ENCODE measurements at regions not wholly inside any gene's neighbourhood (a gene's known extent, or its start where the extent isn't known, plus 50 kb on each side); places are given as distances from the start of the nearest gene placed in this dataset.
"Not testable (repeated sequence)": the region's sequence is repeated elsewhere in the genome, so short reads cannot be mapped to it uniquely, and the experiment has no call there.

DNA sequence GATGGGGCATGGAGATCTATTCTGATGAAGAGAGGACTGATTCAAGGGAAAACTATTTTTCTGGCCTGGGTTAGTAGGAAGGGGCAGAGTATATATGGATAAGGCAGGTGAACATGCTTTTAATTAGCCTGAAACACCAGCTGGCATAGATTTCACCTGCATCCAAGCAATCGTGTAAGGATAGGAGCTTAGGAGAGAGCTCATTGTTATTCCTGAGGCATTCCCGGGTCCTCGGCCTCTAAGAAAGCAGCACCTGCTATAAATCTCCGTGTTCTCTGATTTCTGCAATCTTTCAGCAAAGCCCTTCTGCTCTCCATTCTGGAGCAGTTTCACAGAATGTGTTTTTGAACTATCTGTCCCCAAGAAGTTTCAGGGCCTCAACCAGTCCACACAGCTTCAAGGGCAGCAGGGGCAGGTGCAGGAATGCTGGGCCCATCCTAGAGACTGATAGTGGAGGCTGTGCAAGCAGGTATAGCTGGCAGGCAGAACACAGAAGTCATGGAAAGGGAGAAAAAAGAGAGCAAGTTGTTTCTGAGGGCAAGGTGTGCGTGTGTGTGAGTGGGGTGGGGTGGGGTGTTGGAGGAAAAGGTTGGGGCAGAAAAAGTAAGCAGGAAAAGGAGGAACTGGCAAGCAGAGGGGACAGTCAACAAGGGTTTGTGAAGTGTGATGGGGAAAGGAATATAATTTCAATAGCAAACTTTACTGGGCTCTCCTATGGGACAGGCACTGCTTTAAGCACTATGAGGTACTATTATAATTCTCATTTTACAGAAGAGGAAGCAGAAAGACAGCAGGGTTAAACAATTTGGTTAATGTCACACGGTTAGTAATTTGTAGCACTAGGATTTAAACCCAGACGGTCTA is 203.7 kb upstream of the SSTR1 start:
- Mint-ChIP-seq H3K36me3 (no peaks in the 10 kb centered on the region), H3K4me1 (no peaks in the 10 kb centered on the region), H3K27ac (no peak overlapping the region), H3K4me3 (no peak overlapping the region), H3K9me3 (peaks cover 0 to 2% (median 0%) of the 10 kb centered on the region in 7 donors), H3K27me3 (no peaks in the 10 kb centered on the region)
- DNase-seq (no peak), ATAC-seq (ENCODE audit: low read depth in 2 of 2) (no peak)
- Histone ChIP-seq H3K27ac (ENCODE audit: insufficient read depth, low read length, poor library complexity, severe bottlenecking) (no peak overlapping the region), H3K36me3 (ENCODE audit: control insufficient read depth, insufficient read depth, low read length) (no peaks in the 10 kb centered on the region), H3K4me3 (ENCODE audit: low read depth, low read length) (no peak overlapping the region), H3K4me1 (ENCODE audit: control insufficient read depth, insufficient read depth, low read length, poor library complexity, severe bottlenecking) (no peaks in the 10 kb centered on the region), H3K9me3 (ENCODE audit: control insufficient read depth in 2 of 2, low read length in 2 of 2) (no peaks in the 10 kb centered on the region), H3K27me3 (ENCODE audit: control insufficient read depth, insufficient read depth, low read length) (no peaks in the 10 kb centered on the region)

DNA sequence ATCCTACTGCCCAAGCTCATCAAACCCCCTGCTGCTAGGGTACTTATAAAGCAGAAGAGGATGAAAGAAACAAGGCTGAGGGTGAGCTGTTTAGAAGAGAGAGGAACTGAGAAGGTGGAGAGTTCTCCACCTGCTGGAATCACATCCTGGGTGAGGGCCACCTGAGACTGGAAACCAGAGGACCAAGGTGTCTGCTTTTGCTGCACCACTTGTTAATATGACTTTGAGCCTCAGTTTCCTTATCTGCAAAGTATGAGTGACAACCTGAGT is 203.2 kb upstream of the SSTR1 start:
- H3K27ac Mint-ChIP-seq = no peak overlapping the region
- ATAC-seq (ENCODE audit: low read depth in 2 of 2) (no peak), DNase-seq (no peak)
- H3K36me3 Mint-ChIP-seq = no peaks in the 10 kb centered on the region
- no peaks in the 10 kb centered on the region for H3K27me3 ChIP-seq (ENCODE audit: control insufficient read depth, insufficient read depth, low read length)
- no peak overlapping the region for H3K4me3 Mint-ChIP-seq
- no peaks in the 10 kb centered on the region for H3K4me1 Mint-ChIP-seq
- no peak overlapping the region for H3K4me3 ChIP-seq (ENCODE audit: low read depth, low read length)
- peaks cover 0 to 4% (median 0%) of the 10 kb centered on the region in 7 donors for H3K9me3 Mint-ChIP-seq
- no peaks in the 10 kb centered on the region for H3K4me1 ChIP-seq (ENCODE audit: control insufficient read depth, insufficient read depth, low read length, poor library complexity, severe bottlenecking)
- no peak overlapping the region for H3K27ac ChIP-seq (ENCODE audit: insufficient read depth, low read length, poor library complexity, severe bottlenecking)
- H3K27me3 Mint-ChIP-seq = no peaks in the 10 kb centered on the region
- H3K9me3 ChIP-seq (ENCODE audit: control insufficient read depth in 2 of 2, low read length in 2 of 2) = no peaks in the 10 kb centered on the region
- no peaks in the 10 kb centered on the region for H3K36me3 ChIP-seq (ENCODE audit: control insufficient read depth, insufficient read depth, low read length)

DNA sequence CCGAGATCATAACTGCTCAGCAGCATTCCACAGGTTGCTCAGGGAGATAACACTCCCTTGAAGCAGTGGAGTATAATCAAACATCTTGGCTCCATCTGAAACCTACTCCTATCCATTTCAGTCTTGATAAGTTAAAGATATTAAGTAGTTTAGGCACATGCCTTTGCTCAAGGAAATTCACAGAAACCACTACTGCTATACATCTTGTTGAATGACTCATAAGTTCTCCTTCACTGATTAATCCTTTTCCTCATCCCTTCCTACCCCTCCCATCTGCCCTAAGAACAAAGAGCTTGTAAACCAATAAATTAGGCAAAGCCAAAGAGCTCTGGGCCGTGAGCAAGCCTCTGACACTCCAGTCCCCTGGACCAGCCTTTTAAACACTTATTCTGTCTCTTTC is 196.5 kb upstream of the SSTR1 start:
- H3K36me3 ChIP-seq (ENCODE audit: control insufficient read depth, insufficient read depth, low read length); H3K27ac Mint-ChIP-seq; H3K4me3 ChIP-seq (ENCODE audit: low read depth, low read length); H3K4me1 Mint-ChIP-seq; H3K27me3 Mint-ChIP-seq; H3K4me1 ChIP-seq (ENCODE audit: control insufficient read depth, insufficient read depth, low read length, poor library complexity, severe bottlenecking); H3K27me3 ChIP-seq (ENCODE audit: control insufficient read depth, insufficient read depth, low read length); ATAC-seq (ENCODE audit: low read depth in 2 of 2); H3K36me3 Mint-ChIP-seq; DNase-seq; H3K27ac ChIP-seq (ENCODE audit: insufficient read depth, low read length, poor library complexity, severe bottlenecking); H3K4me3 Mint-ChIP-seq: not testable (repeated sequence)
- peaks cover 0 to 24% (median 11%) of the 10 kb centered on the region in 7 donors for H3K9me3 Mint-ChIP-seq
- H3K9me3 ChIP-seq (ENCODE audit: control insufficient read depth in 2 of 2, low read length in 2 of 2) = peaks cover 7 to 18% of the 10 kb centered on the region in 2 experiments

DNA sequence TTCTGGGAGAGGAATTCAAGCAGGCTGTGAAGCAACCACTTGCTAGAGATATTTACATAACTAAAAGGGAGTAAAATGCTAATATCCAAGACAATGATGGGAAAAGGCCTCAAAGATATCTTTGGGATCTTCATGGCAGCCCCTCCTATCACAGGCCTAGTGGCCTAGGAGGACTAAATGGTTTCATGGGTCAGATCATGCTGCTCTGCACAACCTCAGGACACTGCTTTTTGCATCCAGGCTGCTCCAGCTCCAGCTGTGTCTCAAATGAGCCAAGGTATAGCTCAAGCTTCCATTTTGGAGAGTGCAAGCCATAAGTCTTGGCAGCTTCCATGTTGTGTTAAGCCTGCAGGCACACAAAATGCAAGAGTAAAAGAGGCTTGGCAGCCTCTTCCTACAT is 195.6 kb upstream of the SSTR1 start:
- H3K4me3 ChIP-seq (ENCODE audit: low read depth, low read length) = no peak overlapping the region
- Mint-ChIP-seq H3K9me3 (peaks cover 0 to 24% (median 11%) of the 10 kb centered on the region in 7 donors), H3K27ac (no peak overlapping the region), H3K27me3 (no peaks in the 10 kb centered on the region), H3K36me3 (no peaks in the 10 kb centered on the region), H3K4me1 (no peaks in the 10 kb centered on the region), H3K4me3 (no peak overlapping the region)
- no peaks in the 10 kb centered on the region for H3K4me1 ChIP-seq (ENCODE audit: control insufficient read depth, insufficient read depth, low read length, poor library complexity, severe bottlenecking)
- H3K27ac ChIP-seq (ENCODE audit: insufficient read depth, low read length, poor library complexity, severe bottlenecking) = no peak overlapping the region
- ATAC-seq (ENCODE audit: low read depth in 2 of 2) (no peak), DNase-seq (no peak)
- peaks cover 7 to 18% of the 10 kb centered on the region in 2 experiments for H3K9me3 ChIP-seq (ENCODE audit: control insufficient read depth in 2 of 2, low read length in 2 of 2)
- no peaks in the 10 kb centered on the region for H3K36me3 ChIP-seq (ENCODE audit: control insufficient read depth, insufficient read depth, low read length)
- no peaks in the 10 kb centered on the region for H3K27me3 ChIP-seq (ENCODE audit: control insufficient read depth, insufficient read depth, low read length)

DNA sequence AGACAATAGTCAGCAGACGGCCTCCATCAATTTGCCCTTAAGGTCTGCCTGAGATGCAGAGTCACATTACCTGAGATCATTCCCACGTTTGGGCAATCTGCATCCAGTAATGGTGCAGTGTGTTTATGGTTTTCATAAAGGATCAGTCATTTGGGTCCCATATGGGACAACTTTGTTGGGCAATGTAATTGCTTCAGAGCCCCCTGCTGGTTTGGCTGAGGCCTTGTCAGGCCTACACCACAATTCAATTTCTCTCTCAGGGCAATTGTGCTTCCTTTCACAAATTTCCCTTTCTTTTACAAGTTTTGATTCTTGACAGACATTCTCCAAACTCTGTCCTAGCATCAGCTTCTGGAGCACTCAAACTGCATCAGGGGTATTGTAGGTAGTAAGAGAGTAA is 191.2 kb upstream of the SSTR1 start:
- Mint-ChIP-seq H3K9me3 (peaks cover 0 to 19% (median 8%) of the 10 kb centered on the region in 7 donors), H3K4me3 (no peak overlapping the region), H3K36me3 (no peaks in the 10 kb centered on the region), H3K27me3 (no peaks in the 10 kb centered on the region), H3K4me1 (no peaks in the 10 kb centered on the region), H3K27ac (no peak overlapping the region)
- ATAC-seq (ENCODE audit: low read depth in 2 of 2) (no peak), DNase-seq (no peak)
- H3K4me3 ChIP-seq (ENCODE audit: low read depth, low read length) = no peak overlapping the region
- peaks cover 6 to 16% of the 10 kb centered on the region in 2 experiments for H3K9me3 ChIP-seq (ENCODE audit: control insufficient read depth in 2 of 2, low read length in 2 of 2)
- H3K27ac ChIP-seq (ENCODE audit: insufficient read depth, low read length, poor library complexity, severe bottlenecking) = no peak overlapping the region
- no peaks in the 10 kb centered on the region for H3K36me3 ChIP-seq (ENCODE audit: control insufficient read depth, insufficient read depth, low read length)
- H3K4me1 ChIP-seq (ENCODE audit: control insufficient read depth, insufficient read depth, low read length, poor library complexity, severe bottlenecking) = no peaks in the 10 kb centered on the region
- H3K27me3 ChIP-seq (ENCODE audit: control insufficient read depth, insufficient read depth, low read length) = no peaks in the 10 kb centered on the region

DNA sequence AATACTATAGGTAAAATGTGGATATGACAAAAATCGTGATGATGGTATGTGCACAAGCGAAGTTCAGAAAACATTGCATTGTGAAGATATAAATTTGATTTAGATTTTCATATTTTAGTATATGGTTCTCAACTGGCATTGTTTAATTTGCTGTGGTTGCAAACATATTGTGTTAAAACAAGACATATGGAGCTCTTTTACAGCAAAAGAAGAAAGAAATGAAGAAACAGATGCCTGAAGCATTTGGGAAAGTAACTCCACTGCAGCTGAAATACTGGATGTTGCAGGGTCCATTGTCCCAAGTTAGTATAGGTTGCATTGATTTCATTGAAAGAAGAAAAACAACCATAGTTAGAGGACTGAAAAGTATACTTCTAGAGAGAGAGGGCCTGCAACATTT is 185.8 kb upstream of the SSTR1 start:
- H3K4me1 Mint-ChIP-seq = no peaks in the 10 kb centered on the region
- H3K27ac Mint-ChIP-seq = no peak overlapping the region
- Histone ChIP-seq H3K4me1 (ENCODE audit: control insufficient read depth, insufficient read depth, low read length, poor library complexity, severe bottlenecking) (no peaks in the 10 kb centered on the region), H3K27me3 (ENCODE audit: control insufficient read depth, insufficient read depth, low read length) (no peaks in the 10 kb centered on the region), H3K9me3 (ENCODE audit: control insufficient read depth in 2 of 2, low read length in 2 of 2) (peaks cover 11 to 15% of the 10 kb centered on the region in 2 experiments), H3K27ac (ENCODE audit: insufficient read depth, low read length, poor library complexity, severe bottlenecking) (no peak overlapping the region), H3K36me3 (ENCODE audit: control insufficient read depth, insufficient read depth, low read length) (no peaks in the 10 kb centered on the region), H3K4me3 (ENCODE audit: low read depth, low read length) (no peak overlapping the region)
- no peaks in the 10 kb centered on the region for H3K36me3 Mint-ChIP-seq
- DNase-seq (no peak), ATAC-seq (ENCODE audit: low read depth in 2 of 2) (no peak)
- H3K9me3 Mint-ChIP-seq = peaks cover 3 to 21% (median 7%) of the 10 kb centered on the region in 7 donors
- no peaks in the 10 kb centered on the region for H3K27me3 Mint-ChIP-seq
- H3K4me3 Mint-ChIP-seq = no peak overlapping the region

DNA sequence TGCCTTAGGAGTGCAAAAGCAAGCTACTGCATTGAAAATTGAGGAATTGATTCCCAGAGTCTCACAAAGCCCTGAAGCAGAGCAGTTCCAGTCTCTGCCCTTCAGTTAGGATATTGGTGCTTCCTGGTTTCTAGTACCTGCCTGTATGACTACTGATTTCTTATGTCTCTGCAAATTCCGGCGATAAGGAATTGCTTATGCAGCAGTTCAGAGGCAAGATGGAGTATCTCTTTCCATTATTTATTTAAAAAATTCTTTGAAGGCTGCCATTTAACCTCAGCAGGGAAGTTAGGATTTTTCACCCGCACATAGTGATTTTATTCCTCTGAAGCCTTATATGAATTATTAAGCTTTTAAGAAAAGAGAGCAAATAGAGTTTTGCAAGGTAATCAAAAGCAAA is 184.9 kb upstream of the SSTR1 start:
- no peak overlapping the region for H3K27ac ChIP-seq (ENCODE audit: insufficient read depth, low read length, poor library complexity, severe bottlenecking)
- Mint-ChIP-seq H3K9me3 (peaks cover 3 to 21% (median 9%) of the 10 kb centered on the region in 7 donors), H3K27me3 (no peaks in the 10 kb centered on the region), H3K27ac (no peak overlapping the region), H3K36me3 (no peaks in the 10 kb centered on the region), H3K4me1 (no peaks in the 10 kb centered on the region), H3K4me3 (no peak overlapping the region)
- H3K4me3 ChIP-seq (ENCODE audit: low read depth, low read length) = no peak overlapping the region
- ATAC-seq (ENCODE audit: low read depth in 2 of 2) (no peak), DNase-seq (no peak)
- H3K36me3 ChIP-seq (ENCODE audit: control insufficient read depth, insufficient read depth, low read length) = no peaks in the 10 kb centered on the region
- H3K27me3 ChIP-seq (ENCODE audit: control insufficient read depth, insufficient read depth, low read length) = no peaks in the 10 kb centered on the region
- peaks cover 11 to 15% of the 10 kb centered on the region in 2 experiments for H3K9me3 ChIP-seq (ENCODE audit: control insufficient read depth in 2 of 2, low read length in 2 of 2)
- no peaks in the 10 kb centered on the region for H3K4me1 ChIP-seq (ENCODE audit: control insufficient read depth, insufficient read depth, low read length, poor library complexity, severe bottlenecking)

DNA sequence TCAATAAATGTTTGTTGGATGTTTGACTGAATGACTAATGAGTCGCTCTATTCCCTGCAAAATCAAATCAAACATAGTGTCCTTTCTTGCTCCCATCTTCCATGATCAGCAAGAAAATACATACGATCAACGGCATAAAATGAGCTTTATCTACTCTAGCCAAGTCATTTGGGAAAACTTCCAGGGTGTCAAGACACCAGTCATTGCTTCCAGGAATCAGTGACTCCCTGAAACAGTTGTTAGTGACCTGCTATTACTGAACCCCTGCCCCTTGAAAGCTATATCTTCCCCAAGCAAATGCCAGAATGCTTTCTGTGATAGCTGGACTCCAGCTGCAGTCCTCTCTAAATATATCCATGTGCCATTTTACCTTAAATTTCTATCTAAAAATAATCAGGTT is 169.5 kb upstream of the SSTR1 start:
- no peak overlapping the region for H3K4me3 Mint-ChIP-seq
- no peak overlapping the region for H3K27ac Mint-ChIP-seq
- no peaks in the 10 kb centered on the region for H3K4me1 ChIP-seq (ENCODE audit: control insufficient read depth, insufficient read depth, low read length, poor library complexity, severe bottlenecking)
- no peaks in the 10 kb centered on the region for H3K36me3 ChIP-seq (ENCODE audit: control insufficient read depth, insufficient read depth, low read length)
- H3K36me3 Mint-ChIP-seq = no peaks in the 10 kb centered on the region
- peaks cover 7 to 25% (median 16%) of the 10 kb centered on the region in 4 donors for H3K4me1 Mint-ChIP-seq
- H3K27ac ChIP-seq (ENCODE audit: insufficient read depth, low read length, poor library complexity, severe bottlenecking) = no peak overlapping the region
- ATAC-seq (ENCODE audit: low read depth in 2 of 2) (no peak), DNase-seq (no peak)
- H3K4me3 ChIP-seq (ENCODE audit: low read depth, low read length) = no peak overlapping the region
- peaks cover 0 to 4% (median 0%) of the 10 kb centered on the region in 7 donors for H3K9me3 Mint-ChIP-seq
- no peaks in the 10 kb centered on the region for H3K9me3 ChIP-seq (ENCODE audit: control insufficient read depth in 2 of 2, low read length in 2 of 2)
- H3K27me3 ChIP-seq (ENCODE audit: control insufficient read depth, insufficient read depth, low read length) = no peaks in the 10 kb centered on the region
- no peaks in the 10 kb centered on the region for H3K27me3 Mint-ChIP-seq

All from CD4-positive, CD25-positive, alpha-beta regulatory T cell (primary cell).